GM23338 (cell line): ENCODE measurements at regions not wholly inside any gene's neighbourhood (a gene's known extent, or its start where the extent isn't known, plus 50 kb on each side); places are given as distances from the start of the nearest gene placed in this dataset.

Source experiments
- ATAC-seq: fragments of 200-7000 bp; cut with Tn5 transposase; 3 replicates; pipeline ENCODE4 v1.9.1; 2020
- DNase-seq: peaks from one replicate; pipeline ENCODE4 v3.0.0-alpha.2; 2015; ENCODE audit warnings: low spot score
- H2AFZ ChIP-seq: fragments of 200-600 bp; sonication (generic); 2 replicates; pipeline ENCODE4 v1.8.0; 2016; ENCODE audit warnings: antibody characterized with exemption, mild to moderate bottlenecking, moderate library complexity
- H3F3A ChIP-seq: fragments of 200-600 bp; sonication (generic); replicated peaks from 2 replicates; pipeline ENCODE4 v1.8.0; 2017; ENCODE audit warnings: antibody characterized with exemption, mixed run types, low read depth
- H3K27ac ChIP-seq: fragments of 200-600 bp; sonication (generic); 2 replicates; pipeline ENCODE4 v1.6.1; 2016; ENCODE audit warnings: low read depth
- H3K27me3 ChIP-seq: fragments of 200-600 bp; sonication (generic); 2 replicates; pipeline ENCODE4 v1.8.0; 2016; ENCODE audit warnings: mild to moderate bottlenecking, mixed run types, moderate library complexity; ENCODE audit not compliant: insufficient read depth
- H3K36me3 ChIP-seq: fragments of 200-600 bp; sonication (generic); 2 replicates; pipeline ENCODE4 v1.8.0; 2016; ENCODE audit warnings: mild to moderate bottlenecking; ENCODE audit not compliant: insufficient read depth
- H3K4me1 ChIP-seq: fragments of 200-600 bp; sonication (generic); 2 replicates; pipeline ENCODE4 v1.8.0; 2016; ENCODE audit warnings: mild to moderate bottlenecking, moderate library complexity; ENCODE audit not compliant: insufficient read depth
- H3K4me2 ChIP-seq: fragments of 200-600 bp; sonication (generic); 2 replicates; pipeline ENCODE4 v1.7.1; 2017; ENCODE audit warnings: mixed run types
- H3K4me3 ChIP-seq: fragments of 200-600 bp; sonication (generic); 2 replicates; pipeline ENCODE4 v1.6.1; 2016; ENCODE audit warnings: mixed run types
- H3K79me2 ChIP-seq: fragments of 200-600 bp; sonication (generic); replicated peaks from 2 replicates; pipeline ENCODE4 v1.8.0; 2017; ENCODE audit warnings: mild to moderate bottlenecking; ENCODE audit not compliant: insufficient read depth
- H3K9me2 ChIP-seq: fragments of 200-600 bp; sonication (generic); 2 replicates; pipeline ENCODE4 v1.8.0; 2017; ENCODE audit not compliant: insufficient read depth
- H4K20me1 ChIP-seq: fragments of 200-600 bp; sonication (generic); replicated peaks from 2 replicates; pipeline ENCODE4 v1.8.0; 2017; ENCODE audit warnings: mild to moderate bottlenecking; ENCODE audit not compliant: insufficient read depth
- H3K27ac Mint-ChIP-seq: 2 replicates; pipeline ENCODE4 v1.8.0; 2020; ENCODE audit warnings: inconsistent platforms, mild to moderate bottlenecking, moderate library complexity, mixed read lengths
- H3K27me3 Mint-ChIP-seq: 3 replicates; pipeline ENCODE4 v1.8.0; 2022; ENCODE audit warnings: low read depth, mild to moderate bottlenecking, moderate library complexity, mixed read lengths, inconsistent platforms; ENCODE audit not compliant: insufficient read depth, poor library complexity
- H3K36me3 Mint-ChIP-seq: 3 replicates; pipeline ENCODE4 v1.8.0; 2021; ENCODE audit warnings: low read depth, mild to moderate bottlenecking, inconsistent platforms, moderate library complexity, mixed read lengths
- H3K4me1 Mint-ChIP-seq: 3 replicates; pipeline ENCODE4 v1.8.0; 2020; ENCODE audit warnings: mild to moderate bottlenecking, inconsistent platforms, mixed read lengths
- H3K4me3 Mint-ChIP-seq: 3 replicates; pipeline ENCODE4 v1.8.0; 2021; ENCODE audit warnings: moderate library complexity, mild to moderate bottlenecking, inconsistent platforms, mixed read lengths
- H3K9me3 Mint-ChIP-seq: 3 replicates; pipeline ENCODE4 v1.8.0; 2020; ENCODE audit warnings: moderate library complexity, mild to moderate bottlenecking, inconsistent platforms, mixed read lengths
- CREB1 ChIP-seq: fragments of 250-450 bp; sonication (Bioruptor Pico); IDR thresholded peaks from 2 replicates; pipeline ENCODE4 v1.5.0; 2020; ENCODE audit warnings: low read depth, mild to moderate bottlenecking, moderate library complexity
- CTCF ChIP-seq, 2 experiments: fragments of 200-600 bp in 1 of 2; sonication (generic) in 1 of 2; conservative IDR thresholded peaks; 2 replicates each; pipeline versions ENCODE4 v1.5.1 to v1.6.1; 2016 to 2017; ENCODE audit warnings: antibody characterized with exemption in 2 of 2, low read depth in 2 of 2, mild to moderate bottlenecking in 2 of 2, moderate library complexity in 1 of 2
- ETS1 ChIP-seq: IDR thresholded peaks from 2 replicates; pipeline ENCODE4 v1.6.1; 2016; ENCODE audit warnings: antibody characterized with exemption
- EZH2 ChIP-seq: fragments of 200-600 bp; sonication (generic); IDR thresholded peaks from one replicate; pipeline ENCODE4 v1.8.0; 2017; ENCODE audit warnings: antibody characterized with exemption, mild to moderate bottlenecking, low read depth; ENCODE audit not compliant: unreplicated experiment
- EZH2phosphoT487 ChIP-seq: fragments of 200-600 bp; sonication (generic); IDR thresholded peaks from one replicate; pipeline ENCODE4 v1.8.1; 2018; ENCODE audit warnings: antibody characterized with exemption; ENCODE audit not compliant: unreplicated experiment
- JUNB ChIP-seq: IDR thresholded peaks from one replicate; pipeline ENCODE4 v1.6.1; 2016; ENCODE audit warnings: antibody characterized with exemption; ENCODE audit not compliant: unreplicated experiment
- NANOG ChIP-seq: IDR thresholded peaks from 2 replicates; pipeline ENCODE4 v1.6.1; 2016; ENCODE audit warnings: antibody characterized with exemption, borderline replicate concordance
- POLR2AphosphoS5 ChIP-seq: IDR thresholded peaks from 2 replicates; pipeline ENCODE4 v1.6.1; 2016; ENCODE audit warnings: antibody characterized with exemption, low read depth
- REST ChIP-seq: IDR thresholded peaks from one replicate; pipeline ENCODE4 v1.6.1; 2018; ENCODE audit warnings: antibody characterized with exemption; ENCODE audit not compliant: unreplicated experiment
- STAT1 ChIP-seq: IDR thresholded peaks from one replicate; pipeline ENCODE4 v1.6.1; 2016; ENCODE audit warnings: antibody characterized with exemption; ENCODE audit not compliant: unreplicated experiment
- ZNF114 ChIP-seq: fragments of 250-450 bp; sonication (Bioruptor Pico); IDR thresholded peaks from 2 replicates; pipeline ENCODE4 v1.5.0; 2020; ENCODE audit warnings: mild to moderate bottlenecking, moderate library complexity
- ZNF331 ChIP-seq: fragments of 250-450 bp; sonication (Bioruptor Pico); IDR thresholded peaks from 2 replicates; pipeline ENCODE4 v1.5.0; 2020; ENCODE audit warnings: low read depth, mild to moderate bottlenecking, moderate library complexity
- ZNF462 ChIP-seq: fragments of 250-450 bp; sonication (Bioruptor Pico); IDR thresholded peaks from 2 replicates; pipeline ENCODE4 v1.5.0; 2020; ENCODE audit warnings: mild to moderate bottlenecking, moderate library complexity

- H3K27me3 Mint-ChIP-seq, result peaks cover 7% of the 10 kb centered on the region
- no peak overlapping the region for H3K4me2 ChIP-seq
These were observed 130.9 kb upstream of the FOXF1 start for GRCh38 chr16:86379505-86379846.

More at GRCh38 chr16:86379505-86379846, 130.9 kb upstream of the FOXF1 start:
- Histone ChIP-seq H4K20me1 (no peaks in the 10 kb centered on the region), H3K36me3 (no peaks in the 10 kb centered on the region), H3F3A (no peaks in the 10 kb centered on the region), H3K4me3 (no peak overlapping the region), H3K9me2 (no peaks in the 10 kb centered on the region), H3K27ac (no peak overlapping the region), H3K4me1 (no peaks in the 10 kb centered on the region), H2AFZ (no peak overlapping the region), H3K27me3 (no peaks in the 10 kb centered on the region), H3K79me2 (no peaks in the 10 kb centered on the region)
- Mint-ChIP-seq H3K27ac (no peak overlapping the region), H3K4me3 (no peak overlapping the region), H3K9me3 (peaks cover 5% of the 10 kb centered on the region), H3K36me3 (no peaks in the 10 kb centered on the region), H3K4me1 (peaks cover 19% of the 10 kb centered on the region)
- TF ChIP-seq NANOG (no peak), CREB1 (CRISPR knock-in tag) (no peak), STAT1 (no peak), EZH2 (no peak), JUNB (no peak), REST (no peak), EZH2phosphoT487 (no peak), POLR2AphosphoS5 (no peak), ZNF114 (CRISPR knock-in tag) (no peak), ZNF462 (CRISPR knock-in tag) (no peak), ZNF331 (CRISPR knock-in tag) (no peak), CTCF (conservative IDR thresholded peaks at IDR 0.05; ENCODE audit: low read depth in 2 of 2) (no peak), ETS1 (no peak)
- DNase-seq (no peak), ATAC-seq (no peak)
